NB4 (cell line): ENCODE measurements at regions not wholly inside any gene's neighbourhood (a gene's known extent, or its start where the extent isn't known, plus 50 kb on each side); places are given as distances from the start of the nearest gene placed in this dataset.

Source experiments
- DNase-seq: peaks from one replicate; pipeline ENCODE4 v3.0.0; 2010; ENCODE audit warnings: low read depth
- H3K4me3 ChIP-seq: one replicate; pipeline ENCODE4 v1.5.1; 2011; ENCODE audit warnings: mild to moderate bottlenecking, low read depth, low read length, moderate library complexity
- CTCF ChIP-seq: IDR thresholded peaks from one replicate; pipeline ENCODE4 v1.5.1; 2012; ENCODE audit warnings: low read depth, low read length
- MAX ChIP-seq: IDR thresholded peaks from 2 replicates; pipeline ENCODE4 v1.6.1; 2011; ENCODE audit warnings: low read depth, low read length
- MYC ChIP-seq: IDR thresholded peaks from 2 replicates; pipeline ENCODE4 v1.6.1; 2011; ENCODE audit warnings: low read depth, low read length
- POLR2A ChIP-seq: IDR thresholded peaks from 2 replicates; pipeline ENCODE4 v1.6.1; 2011; ENCODE audit warnings: mild to moderate bottlenecking; ENCODE audit not compliant: insufficient read length; ENCODE audit errors: extremely low read depth

- TF ChIP-seq MYC (no peak), POLR2A (no peak), MAX (no peak), CTCF (no peak)
- no peak for DNase-seq
Measured at GRCh38 chr7:142460402-142461117, 202.7 kb upstream of the PRSS58 start.

GRCh38 chr7:142459551-142459963 is 201.7 kb upstream of the PRSS58 start:
- no peak overlapping the region for H3K4me3 ChIP-seq
- peak; percentile 86 for DNase-seq
- TF ChIP-seq MYC = no peak
- peak; percentile 84 for TF ChIP-seq CTCF

More at GRCh38 chr7:142460402-142461117, 202.7 kb upstream of the PRSS58 start:
- no peak overlapping the region for H3K4me3 ChIP-seq

GRCh38 chr7:142457146-142457703 is 199.4 kb upstream of the PRSS58 start:
- TF ChIP-seq MAX = no peak

GRCh38 chr7:142455392-142455791 is 197.5 kb upstream of the PRSS58 start:
- no peak overlapping the region for H3K4me3 ChIP-seq
- peak; percentile 76 for DNase-seq
- TF ChIP-seq POLR2A = no peak
- TF ChIP-seq MYC = no peak
- no peak for TF ChIP-seq MAX
- no peak for TF ChIP-seq CTCF

More at GRCh38 chr7:142457146-142457703, 199.4 kb upstream of the PRSS58 start:
- H3K4me3 ChIP-seq = no peak overlapping the region
- no peak for DNase-seq

- no peak for TF ChIP-seq CTCF
- no peak for TF ChIP-seq MYC
- TF ChIP-seq MAX = no peak
- no peak for TF ChIP-seq POLR2A
- H3K4me3 ChIP-seq = no peak overlapping the region
- DNase-seq = peak; percentile 29
Measured at GRCh38 chr7:142454862-142455261, 197.0 kb upstream of the PRSS58 start.

GRCh38 chr7:142452791-142453190 is 194.9 kb upstream of the PRSS58 start:
- no peak overlapping the region for H3K4me3 ChIP-seq
- TF ChIP-seq POLR2A (no peak), CTCF (no peak), MYC (no peak), MAX (no peak)
- no peak for DNase-seq
